VCaP (cell line): ENCODE measurements at regions not wholly inside any gene's neighbourhood (a gene's known extent, or its start where the extent isn't known, plus 50 kb on each side); places are given as distances from the start of the nearest gene placed in this dataset.

Experiments used
- H3K27ac ChIP-seq: fragments of 450-650 bp; 2 replicates; pipeline ENCODE4 v1.5.1; 2017
- CTCF ChIP-seq: fragments of 450-650 bp; conservative IDR thresholded peaks from 2 replicates; pipeline ENCODE4 v1.5.1; 2017; ENCODE audit warnings: mild to moderate bottlenecking, moderate library complexity

- TF ChIP-seq CTCF, result no peak
- no peak overlapping the region for H3K27ac ChIP-seq
These were observed 144.3 kb upstream of the PAQR3 start for GRCh38 chr4:79083406-79084010.

GRCh38 chr4:79082997-79083396, 143.8 kb upstream of the PAQR3 start:
- H3K27ac ChIP-seq, result no peak overlapping the region
- no peak for TF ChIP-seq CTCF

- TF ChIP-seq CTCF, result no peak
- H3K27ac ChIP-seq, result no peak overlapping the region
These were observed 142.7 kb upstream of the PAQR3 start for GRCh38 chr4:79081973-79082372.

- TF ChIP-seq CTCF, result no peak
- H3K27ac ChIP-seq, result no peak overlapping the region
These were observed 139.1 kb upstream of the PAQR3 start for GRCh38 chr4:79078339-79078738.

GRCh38 chr4:79074040-79074439, 134.8 kb upstream of the PAQR3 start:
- TF ChIP-seq CTCF, result no peak
- no peak overlapping the region for H3K27ac ChIP-seq

- no peak overlapping the region for H3K27ac ChIP-seq
These were observed 134.2 kb upstream of the PAQR3 start for GRCh38 chr4:79073471-79073870.

GRCh38 chr4:79065262-79065661, 126.0 kb upstream of the PAQR3 start:
- no peak overlapping the region for H3K27ac ChIP-seq
- no peak for TF ChIP-seq CTCF

More at GRCh38 chr4:79073471-79073870, 134.2 kb upstream of the PAQR3 start:
- TF ChIP-seq CTCF, result no peak
